Neuron (in vitro differentiated cells): ENCODE measurements at regions not wholly inside any gene's neighbourhood (a gene's known extent, or its start where the extent isn't known, plus 50 kb on each side); places are given as distances from the start of the nearest gene placed in this dataset.

Source experiments
- H2AFZ ChIP-seq: one replicate; pipeline ENCODE4 v1.6.1; 2013; ENCODE audit warnings: low read depth, mild to moderate bottlenecking, inconsistent platforms, low read length, moderate library complexity
- H3K27me3 ChIP-seq: one replicate; pipeline ENCODE4 v1.6.1; 2013; ENCODE audit warnings: low read length; ENCODE audit not compliant: insufficient read depth
- H3K36me3 ChIP-seq: one replicate; pipeline ENCODE4 v1.6.1; 2013; ENCODE audit warnings: low read length; ENCODE audit not compliant: insufficient read depth
- H3K4me1 ChIP-seq: one replicate; pipeline ENCODE4 v1.6.1; 2013; ENCODE audit warnings: low read length; ENCODE audit not compliant: insufficient read depth
- H3K4me3 ChIP-seq: 2 replicates; pipeline ENCODE4 v1.5.1; 2013; ENCODE audit warnings: mild to moderate bottlenecking, low read length, moderate library complexity
- H3K9me3 ChIP-seq: one replicate; pipeline ENCODE4 v1.6.1; 2013; ENCODE audit warnings: low read length

DNA sequence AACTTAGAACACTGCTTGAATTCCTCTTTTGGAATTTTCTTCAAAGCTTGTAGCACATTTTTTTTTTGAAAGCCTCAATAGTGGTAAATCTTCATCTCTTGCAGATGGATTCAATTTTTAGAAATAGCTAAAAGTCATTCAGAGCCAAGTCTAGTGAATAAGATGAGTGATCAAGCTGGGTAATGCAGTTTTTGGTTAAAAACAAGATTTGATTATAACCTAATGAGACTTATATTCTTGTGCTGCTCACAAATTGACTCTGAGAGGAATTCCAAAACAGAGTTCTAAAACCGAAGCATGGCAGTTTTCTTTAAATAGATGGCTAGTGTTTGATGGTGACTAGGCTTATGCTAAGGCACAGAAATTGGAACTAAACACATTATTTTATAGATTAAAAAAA is 2072.6 kb upstream of the CELF4 start:
- no peak overlapping the region for H2AFZ ChIP-seq
- H3K27me3 ChIP-seq: no peaks in the 10 kb centered on the region
- H3K9me3 ChIP-seq: no peaks in the 10 kb centered on the region
- H3K4me3 ChIP-seq: no peak overlapping the region
- H3K36me3 ChIP-seq: no peaks in the 10 kb centered on the region
- no peaks in the 10 kb centered on the region for H3K4me1 ChIP-seq

DNA sequence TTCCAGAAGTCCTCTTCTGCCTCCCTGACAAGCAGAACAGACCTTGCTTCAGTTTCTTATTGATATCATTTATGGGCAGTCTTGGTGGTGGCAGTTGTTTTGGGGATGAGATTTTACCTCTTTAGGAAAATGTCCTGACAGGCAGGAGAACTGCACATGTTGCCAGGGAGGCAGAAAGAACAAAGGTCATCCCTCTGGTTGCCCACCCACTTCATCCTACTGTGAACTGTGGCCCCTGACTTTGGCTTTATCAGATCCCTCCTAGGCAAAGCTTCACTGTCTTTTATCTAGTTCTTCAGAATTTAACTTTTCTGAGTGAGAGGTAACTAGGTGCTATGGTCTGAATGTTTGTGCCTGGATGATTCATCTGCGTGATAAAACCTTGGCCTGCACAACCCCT is 2071.3 kb upstream of the CELF4 start:
- Histone ChIP-seq H3K27me3 (no peaks in the 10 kb centered on the region), H3K4me3 (no peak overlapping the region), H3K36me3 (no peaks in the 10 kb centered on the region), H3K9me3 (no peaks in the 10 kb centered on the region), H3K4me1 (no peaks in the 10 kb centered on the region), H2AFZ (no peak overlapping the region)

DNA sequence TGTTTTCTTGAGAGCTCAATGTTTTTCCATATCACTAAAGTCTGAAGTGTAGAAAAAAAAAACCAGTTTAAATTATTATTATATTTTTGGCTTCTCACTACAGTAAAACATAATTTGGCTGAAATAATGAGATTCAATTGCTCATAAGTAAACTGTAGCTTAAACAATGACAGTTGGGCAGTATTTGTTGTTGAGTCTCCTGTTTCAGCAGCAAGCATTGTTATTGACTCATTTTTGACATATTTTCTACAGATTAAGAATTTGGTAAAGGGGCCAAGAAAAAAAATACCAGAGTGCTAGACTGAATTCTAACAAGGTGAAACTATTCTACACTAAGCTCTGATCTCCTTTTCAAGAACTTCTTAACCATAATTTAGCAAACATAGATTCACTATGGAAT is 2070.4 kb upstream of the CELF4 start:
- Histone ChIP-seq H3K27me3 (no peaks in the 10 kb centered on the region), H3K36me3 (no peaks in the 10 kb centered on the region), H3K4me1 (no peaks in the 10 kb centered on the region), H3K4me3 (no peak overlapping the region), H3K9me3 (no peaks in the 10 kb centered on the region), H2AFZ (no peak overlapping the region)

DNA sequence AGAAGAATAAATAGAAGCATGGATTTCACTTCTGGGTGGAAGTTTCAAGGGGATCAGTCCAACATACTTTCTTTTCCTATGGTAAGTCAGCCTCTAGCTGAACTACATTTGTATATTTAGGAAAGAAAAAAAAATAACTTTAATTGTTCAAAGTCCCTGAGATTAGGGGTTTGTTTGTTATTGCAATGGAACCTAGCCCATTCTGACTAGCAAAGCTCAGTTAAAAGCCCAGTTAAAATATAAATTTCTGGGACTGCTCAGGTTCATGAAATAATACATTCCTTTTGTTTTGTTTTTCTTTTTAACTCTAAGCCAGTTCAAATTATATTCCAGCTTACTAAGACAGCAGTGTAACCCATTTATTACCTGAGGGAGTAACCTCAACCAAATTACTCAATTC is 2069.6 kb upstream of the CELF4 start:
- no peak overlapping the region for H2AFZ ChIP-seq
- no peak overlapping the region for H3K4me3 ChIP-seq
- no peaks in the 10 kb centered on the region for H3K4me1 ChIP-seq

DNA sequence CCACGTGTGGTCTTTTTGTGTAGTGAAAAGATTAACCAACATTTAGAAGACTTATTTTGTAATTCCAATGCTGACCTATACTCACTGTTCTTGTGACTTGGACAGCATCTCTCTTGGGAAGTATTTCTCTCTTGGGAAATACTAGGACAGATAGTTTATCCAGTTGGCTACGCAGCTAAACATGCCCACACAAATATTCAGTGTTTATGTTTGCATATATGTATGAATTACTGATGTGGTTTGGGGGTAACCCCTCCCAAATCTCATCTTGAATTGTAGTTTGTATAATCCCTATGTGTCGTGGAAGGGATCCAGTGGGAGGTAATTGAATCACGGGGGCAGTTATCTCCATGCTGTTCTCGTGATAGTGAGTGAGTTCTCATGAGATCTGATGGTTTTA is 2062.3 kb upstream of the CELF4 start:
- H3K4me1 ChIP-seq: no peaks in the 10 kb centered on the region
- no peak overlapping the region for H3K4me3 ChIP-seq
- no peaks in the 10 kb centered on the region for H3K27me3 ChIP-seq
- no peak overlapping the region for H2AFZ ChIP-seq
- H3K9me3 ChIP-seq: no peaks in the 10 kb centered on the region
- no peaks in the 10 kb centered on the region for H3K36me3 ChIP-seq

More for the DNA sequence above, 2069.6 kb upstream of the CELF4 start:
- H3K9me3 ChIP-seq: no peaks in the 10 kb centered on the region
- H3K36me3 ChIP-seq: no peaks in the 10 kb centered on the region
- no peaks in the 10 kb centered on the region for H3K27me3 ChIP-seq

DNA sequence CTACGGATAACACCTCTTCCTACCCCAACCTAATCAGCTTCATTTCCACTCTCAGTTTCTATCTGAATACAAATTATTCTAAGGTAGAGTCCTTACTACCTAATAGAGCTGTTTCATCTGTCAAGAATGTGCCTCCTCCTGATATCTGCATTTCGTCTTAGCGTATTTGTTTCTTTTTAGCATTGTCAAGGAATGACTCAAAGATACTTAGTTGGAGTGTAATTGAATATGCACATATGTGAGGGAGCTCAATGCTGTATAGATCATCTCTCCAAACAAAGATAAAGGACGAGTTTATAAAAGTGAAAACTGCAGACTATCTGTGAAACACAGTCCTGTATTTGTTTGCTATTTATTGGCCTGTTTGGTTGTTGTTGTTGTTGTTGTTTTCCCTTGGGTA is 2059.4 kb upstream of the CELF4 start:
- no peak overlapping the region for H2AFZ ChIP-seq
- peaks cover 4% of the 10 kb centered on the region for H3K4me1 ChIP-seq
- no peak overlapping the region for H3K4me3 ChIP-seq
- no peaks in the 10 kb centered on the region for H3K36me3 ChIP-seq
- H3K9me3 ChIP-seq: no peaks in the 10 kb centered on the region
- no peaks in the 10 kb centered on the region for H3K27me3 ChIP-seq

DNA sequence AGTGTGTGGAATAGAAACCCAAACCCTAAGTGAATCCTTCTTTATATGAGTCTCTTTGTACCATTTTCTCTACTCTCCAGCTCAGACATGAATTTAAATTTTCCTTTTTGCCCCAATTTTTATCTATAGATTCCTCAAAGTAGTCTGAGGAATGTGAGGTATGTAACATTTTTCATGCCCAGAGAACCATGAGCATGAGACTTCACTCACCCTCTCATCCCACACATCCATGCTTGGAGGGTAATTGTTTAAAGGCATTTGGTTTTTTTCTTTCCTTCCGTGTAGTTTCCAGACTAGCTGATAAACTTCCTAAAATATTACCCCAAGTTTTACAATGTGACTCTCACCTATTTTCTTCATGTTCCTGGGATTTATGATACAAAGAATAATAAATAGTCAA is 2056.8 kb upstream of the CELF4 start:
- Histone ChIP-seq H3K27me3 (no peaks in the 10 kb centered on the region), H3K9me3 (no peaks in the 10 kb centered on the region), H3K36me3 (no peaks in the 10 kb centered on the region), H2AFZ (no peak overlapping the region), H3K4me1 (peaks cover 4% of the 10 kb centered on the region), H3K4me3 (no peak overlapping the region)

DNA sequence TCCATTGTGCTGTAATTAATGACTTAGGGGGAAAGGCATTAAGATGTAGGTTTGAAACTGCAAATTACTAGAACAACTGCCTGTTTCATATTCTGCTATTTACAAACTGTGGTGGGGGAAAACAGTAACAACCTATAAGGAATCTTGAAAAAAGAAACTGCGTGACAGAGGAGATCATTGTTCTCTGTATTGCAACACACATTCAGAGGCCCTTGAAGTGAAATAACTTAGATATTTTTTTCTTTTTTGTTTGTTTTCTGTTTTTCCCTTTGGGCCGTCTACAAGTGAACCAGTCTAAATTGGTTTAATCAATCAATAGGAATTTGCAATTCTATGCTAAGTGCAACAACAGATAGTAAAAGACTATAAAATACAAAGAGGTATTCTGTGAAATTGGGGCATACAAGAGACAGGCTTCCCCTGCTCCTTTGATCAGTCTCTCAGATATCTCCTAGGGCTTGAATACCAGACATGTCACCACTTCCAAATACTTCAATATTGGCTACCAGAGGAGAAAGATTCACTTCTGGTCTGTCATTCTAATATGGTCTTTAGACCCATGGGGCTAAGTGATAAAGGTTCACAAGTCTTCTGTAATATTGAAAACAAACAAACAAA is 2055.1 kb upstream of the CELF4 start:
- Histone ChIP-seq H3K36me3 (no peaks in the 10 kb centered on the region), H2AFZ (no peak overlapping the region), H3K4me3 (no peak overlapping the region), H3K4me1 (peaks cover 4% of the 10 kb centered on the region), H3K27me3 (no peaks in the 10 kb centered on the region), H3K9me3 (no peaks in the 10 kb centered on the region)

DNA sequence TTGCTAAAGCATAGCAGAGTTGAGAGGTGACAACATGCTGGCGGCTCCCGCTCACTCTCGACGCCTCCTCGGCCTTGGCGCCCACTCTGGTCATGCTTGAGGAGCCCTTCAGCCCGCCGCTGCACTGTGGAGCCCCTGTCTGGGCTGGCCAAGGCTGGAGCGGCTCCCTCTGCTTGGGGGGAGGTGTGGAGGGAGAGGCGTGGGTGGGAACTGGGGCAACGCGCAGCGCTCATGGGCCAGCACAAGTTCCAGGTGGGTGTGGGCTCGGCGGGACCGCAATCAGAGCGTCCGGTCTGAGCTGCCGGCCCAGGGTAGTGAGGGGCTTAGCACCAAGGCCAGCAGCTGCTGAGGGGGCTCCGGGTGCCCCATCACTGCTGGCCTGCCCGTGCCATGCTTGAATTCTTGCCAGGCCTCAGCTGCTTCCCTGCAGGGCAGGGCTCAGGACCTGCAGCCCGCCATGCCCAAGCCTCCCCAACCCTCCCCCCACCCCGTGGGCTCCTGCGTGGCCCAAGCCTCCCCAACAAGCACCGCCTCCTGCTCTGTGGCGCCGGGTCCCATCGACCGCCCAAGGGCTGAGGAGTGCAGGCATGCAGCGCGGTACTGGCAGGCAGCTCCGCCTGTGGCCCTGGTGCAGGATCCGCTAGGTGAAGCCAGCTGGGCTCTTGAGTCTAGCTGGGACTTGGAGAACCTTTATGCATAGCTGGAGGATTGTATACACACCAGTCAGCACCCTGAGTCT is 2052.8 kb upstream of the CELF4 start:
- Histone ChIP-seq H3K27me3 (no peaks in the 10 kb centered on the region), H3K4me1 (peaks cover 7% of the 10 kb centered on the region), H2AFZ (no peak overlapping the region), H3K4me3 (no peak overlapping the region), H3K9me3 (no peaks in the 10 kb centered on the region), H3K36me3 (no peaks in the 10 kb centered on the region)

DNA sequence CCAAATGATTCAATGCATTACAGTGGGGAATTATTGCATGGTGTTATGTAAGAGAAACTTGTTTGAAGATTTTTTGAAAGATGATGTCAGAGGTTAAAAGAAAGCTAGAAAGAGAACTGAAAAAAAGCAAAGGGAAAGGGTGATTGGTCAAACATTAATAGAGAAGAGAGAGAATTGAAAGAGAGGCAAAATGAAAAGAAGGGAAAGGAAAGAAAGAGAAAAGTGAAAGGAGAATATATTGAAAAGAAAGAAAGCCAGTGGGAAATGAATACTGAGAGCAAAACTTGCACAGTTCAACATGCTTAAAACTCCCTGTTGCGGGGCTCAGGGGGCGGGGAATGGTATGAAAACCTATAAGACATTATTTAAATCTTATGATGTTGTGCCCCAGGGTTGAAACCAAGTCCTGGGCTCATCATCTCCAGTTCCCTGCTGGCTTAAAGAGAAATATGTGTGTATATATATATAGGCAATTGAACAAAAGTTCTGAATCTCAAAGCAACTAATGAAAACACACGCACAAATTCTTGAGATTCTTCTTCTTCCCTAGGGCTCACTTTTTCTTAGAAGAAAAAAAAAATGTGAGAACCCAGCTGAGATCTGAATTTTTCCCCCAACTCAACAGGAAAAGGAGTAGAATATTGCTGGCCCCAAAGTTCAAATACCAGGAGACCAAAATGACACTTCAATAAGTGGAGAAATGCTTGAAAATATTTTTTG is 2045.9 kb upstream of the CELF4 start:
- Histone ChIP-seq H3K36me3 (no peaks in the 10 kb centered on the region), H2AFZ (peak overlapping the region; percentile 43), H3K4me1 (peaks cover 39% of the 10 kb centered on the region), H3K9me3 (no peaks in the 10 kb centered on the region), H3K4me3 (no peak overlapping the region), H3K27me3 (no peaks in the 10 kb centered on the region)

DNA sequence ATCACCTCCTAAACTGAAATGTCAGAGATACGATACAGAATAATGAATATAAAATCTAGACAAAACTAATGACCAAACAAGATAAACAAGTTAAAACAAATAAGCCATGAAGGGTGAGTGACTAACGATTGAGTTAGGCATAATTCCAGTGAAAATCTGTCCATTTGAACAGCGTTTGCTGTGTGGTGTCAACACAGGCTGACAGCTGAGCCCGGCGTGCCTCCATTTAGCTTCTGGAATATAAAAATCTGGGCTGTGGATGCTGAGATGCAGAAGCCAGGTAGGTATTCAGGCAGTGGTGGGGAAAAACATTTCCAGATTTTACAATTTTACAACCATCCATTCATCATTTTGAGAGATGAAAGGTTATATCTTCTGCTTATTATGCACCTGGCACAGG is 2041.4 kb upstream of the CELF4 start:
- Histone ChIP-seq H3K4me1 (peaks cover 30% of the 10 kb centered on the region), H3K36me3 (no peaks in the 10 kb centered on the region), H3K27me3 (no peaks in the 10 kb centered on the region), H3K4me3 (no peak overlapping the region), H2AFZ (no peak overlapping the region), H3K9me3 (no peaks in the 10 kb centered on the region)

DNA sequence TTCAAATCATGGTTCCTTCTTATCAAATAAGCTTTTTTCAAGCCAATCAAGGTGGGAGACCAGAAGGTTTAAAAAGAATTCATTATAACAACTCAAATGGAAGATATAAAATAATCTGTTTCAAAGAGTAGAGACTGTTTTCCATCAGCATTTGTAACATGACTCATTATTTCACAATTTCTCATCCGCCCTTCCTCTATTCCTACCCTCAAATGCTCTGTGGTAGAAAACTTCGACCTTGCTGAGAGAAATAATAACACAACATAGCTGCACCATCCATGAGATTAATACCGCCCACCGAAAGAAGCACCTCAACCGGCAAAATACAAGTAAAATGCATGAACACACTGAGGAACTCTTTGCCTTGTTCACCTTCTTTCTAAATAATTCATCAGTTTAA is 2039.2 kb upstream of the CELF4 start:
- H3K27me3 ChIP-seq: no peaks in the 10 kb centered on the region
- no peaks in the 10 kb centered on the region for H3K36me3 ChIP-seq
- H3K4me3 ChIP-seq: no peak overlapping the region
- H3K9me3 ChIP-seq: no peaks in the 10 kb centered on the region
- peaks cover 16% of the 10 kb centered on the region for H3K4me1 ChIP-seq
- H2AFZ ChIP-seq: no peak overlapping the region

DNA sequence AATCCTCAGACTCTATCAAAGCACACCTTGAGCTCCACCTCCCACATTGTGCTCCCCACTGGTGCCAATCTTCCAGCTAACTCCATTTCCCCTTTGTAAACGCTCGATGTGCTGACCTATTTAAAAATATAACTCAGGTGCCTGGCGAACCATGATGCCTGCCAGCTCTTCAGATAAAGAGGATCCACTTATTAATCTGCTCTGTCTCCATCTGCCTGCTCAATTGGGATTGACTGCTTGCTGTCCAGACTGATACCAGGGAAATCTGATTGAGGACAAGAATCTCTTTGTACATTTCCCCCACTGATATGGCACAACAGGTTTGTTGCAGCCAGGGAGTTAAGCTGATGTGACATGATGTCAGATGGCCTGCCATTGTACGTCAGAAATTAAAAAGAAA is 2036.5 kb upstream of the CELF4 start:
- peaks cover 12% of the 10 kb centered on the region for H3K4me1 ChIP-seq
- no peaks in the 10 kb centered on the region for H3K9me3 ChIP-seq
- H3K27me3 ChIP-seq: no peaks in the 10 kb centered on the region
- H3K4me3 ChIP-seq: no peak overlapping the region
- H3K36me3 ChIP-seq: no peaks in the 10 kb centered on the region
- no peak overlapping the region for H2AFZ ChIP-seq
